Colonic mucosa (tissue), 4 donors: ENCODE measurements at regions not wholly inside any gene's neighbourhood (a gene's known extent, or its start where the extent isn't known, plus 50 kb on each side); places are given as distances from the start of the nearest gene placed in this dataset.

Source experiments
- DNase-seq: peaks from one replicate; pipeline ENCODE4 v3.0.0-alpha.2; 2020
- H3K27ac ChIP-seq: fragments of 200-600 bp; one replicate; pipeline ENCODE4 v1.8.0; 2021
- H3K27me3 ChIP-seq: fragments of 200-600 bp; one replicate; pipeline ENCODE4 v1.8.0; 2021
- H3K36me3 ChIP-seq: fragments of 200-600 bp; one replicate; pipeline ENCODE4 v1.8.0; 2021
- H3K4me1 ChIP-seq: fragments of 200-600 bp; one replicate; pipeline ENCODE4 v1.8.0; 2021; ENCODE audit warnings: mild to moderate bottlenecking
- H3K4me3 ChIP-seq: fragments of 200-600 bp; one replicate; pipeline ENCODE4 v1.8.0; 2021
- H3K9ac ChIP-seq, 2 donors: one replicate each; pipeline ENCODE4 v1.7.0; 2013; ENCODE audit warnings: control low read depth in 2 of 2, low read depth in 2 of 2, low read length in 2 of 2
- H3K9me3 ChIP-seq: fragments of 200-600 bp; one replicate; pipeline ENCODE4 v1.8.0; 2021
- intact Hi-C: fragments of 100-400 bp; cut with DNase I; formaldehyde crosslinking; loops from one replicate; pipeline ENCODE4 v1.14.1; 2022
- TF ChIP-seq, protein P1 (sequence below): fragments of 200-600 bp; IDR thresholded peaks from one replicate; pipeline ENCODE4 v1.8.0; 2022; ENCODE audit warnings: antibody characterized with exemption, mild to moderate bottlenecking
- donor health status: healthy.
- donor health status: DM: no; HTN: no; CAD: no.
- donor health status: DM: no; HTN: no; CAD: no.

DNA sequence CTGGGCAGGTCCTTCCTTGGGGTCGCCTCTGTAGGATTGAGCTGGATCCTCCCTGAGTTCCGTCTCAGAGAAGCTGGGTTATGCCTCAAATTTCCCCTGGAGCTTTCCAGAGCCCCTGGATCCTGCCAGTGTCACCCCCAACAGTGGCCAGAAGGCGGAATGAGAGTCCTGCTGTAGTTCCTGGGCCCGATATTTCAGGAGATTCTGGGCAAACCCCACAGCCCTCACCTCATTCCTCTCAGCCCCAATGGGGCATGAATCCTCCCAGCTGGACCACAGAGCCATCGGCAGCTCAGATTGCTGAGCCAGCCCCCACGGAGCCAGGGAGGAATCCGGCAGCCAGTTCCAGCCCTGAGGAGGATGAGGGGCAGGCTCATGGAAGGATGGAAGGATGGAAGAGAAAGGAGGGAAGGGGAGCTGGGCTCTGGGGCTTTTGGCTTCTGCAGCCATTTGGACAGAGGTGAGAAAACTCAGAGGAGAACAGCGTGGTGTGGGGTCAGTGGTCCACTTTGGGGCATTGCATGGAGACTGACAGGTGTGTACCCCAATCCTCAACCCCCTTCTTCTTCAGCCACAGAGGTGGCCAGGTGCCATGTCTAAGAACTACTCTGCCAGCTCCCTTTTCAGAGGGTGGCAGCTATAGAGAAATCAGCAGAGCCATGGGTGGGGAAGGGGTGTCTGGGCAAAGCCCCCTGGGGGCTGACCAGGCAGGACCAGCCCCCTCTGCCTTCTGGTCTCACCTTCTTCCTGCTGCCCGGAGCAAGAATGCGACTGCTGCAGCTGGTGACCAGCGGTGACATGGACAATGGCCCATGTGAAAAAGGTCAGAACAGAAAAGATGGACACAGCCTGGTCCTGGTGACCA is 867.6 kb downstream of the TBC1D22A start:
- Histone ChIP-seq H3K9me3 (no peaks in the 10 kb centered on the region), H3K36me3 (no peaks in the 10 kb centered on the region), H3K27me3 (no peaks in the 10 kb centered on the region), H3K4me1 (no peaks in the 10 kb centered on the region), H3K27ac (no peak overlapping the region), H3K9ac (no peak overlapping the region), H3K4me3 (no peak overlapping the region)
- intact Hi-C loops: no loop called here
- no peak for DNase-seq
- TF ChIP-seq, protein P1, sequence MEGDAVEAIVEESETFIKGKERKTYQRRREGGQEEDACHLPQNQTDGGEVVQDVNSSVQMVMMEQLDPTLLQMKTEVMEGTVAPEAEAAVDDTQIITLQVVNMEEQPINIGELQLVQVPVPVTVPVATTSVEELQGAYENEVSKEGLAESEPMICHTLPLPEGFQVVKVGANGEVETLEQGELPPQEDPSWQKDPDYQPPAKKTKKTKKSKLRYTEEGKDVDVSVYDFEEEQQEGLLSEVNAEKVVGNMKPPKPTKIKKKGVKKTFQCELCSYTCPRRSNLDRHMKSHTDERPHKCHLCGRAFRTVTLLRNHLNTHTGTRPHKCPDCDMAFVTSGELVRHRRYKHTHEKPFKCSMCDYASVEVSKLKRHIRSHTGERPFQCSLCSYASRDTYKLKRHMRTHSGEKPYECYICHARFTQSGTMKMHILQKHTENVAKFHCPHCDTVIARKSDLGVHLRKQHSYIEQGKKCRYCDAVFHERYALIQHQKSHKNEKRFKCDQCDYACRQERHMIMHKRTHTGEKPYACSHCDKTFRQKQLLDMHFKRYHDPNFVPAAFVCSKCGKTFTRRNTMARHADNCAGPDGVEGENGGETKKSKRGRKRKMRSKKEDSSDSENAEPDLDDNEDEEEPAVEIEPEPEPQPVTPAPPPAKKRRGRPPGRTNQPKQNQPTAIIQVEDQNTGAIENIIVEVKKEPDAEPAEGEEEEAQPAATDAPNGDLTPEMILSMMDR: no peak

DNA sequence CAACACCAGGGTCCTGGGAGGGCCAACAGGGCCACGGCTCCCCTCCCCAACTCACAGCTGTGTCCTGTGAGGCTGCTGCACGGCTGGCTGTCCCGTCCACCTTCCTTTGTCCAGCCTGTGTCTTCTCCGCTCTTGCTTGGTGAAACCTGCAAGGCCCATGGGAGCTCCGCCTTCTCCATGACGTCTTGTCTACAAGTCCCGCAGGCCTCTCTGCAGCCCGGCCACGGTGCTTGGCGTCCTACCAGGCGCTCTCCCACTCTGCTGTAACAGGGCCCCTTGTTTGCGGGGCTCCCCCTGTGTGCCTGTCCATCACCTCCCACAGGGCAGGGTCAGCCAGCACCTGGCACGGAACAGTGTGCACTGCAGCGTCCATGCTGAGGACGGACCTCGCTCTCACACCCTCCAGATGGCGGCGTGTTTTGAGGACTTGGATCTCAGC is 866.8 kb downstream of the TBC1D22A start:
- no peak overlapping the region for H3K27ac ChIP-seq
- DNase-seq: no peak

DNA sequence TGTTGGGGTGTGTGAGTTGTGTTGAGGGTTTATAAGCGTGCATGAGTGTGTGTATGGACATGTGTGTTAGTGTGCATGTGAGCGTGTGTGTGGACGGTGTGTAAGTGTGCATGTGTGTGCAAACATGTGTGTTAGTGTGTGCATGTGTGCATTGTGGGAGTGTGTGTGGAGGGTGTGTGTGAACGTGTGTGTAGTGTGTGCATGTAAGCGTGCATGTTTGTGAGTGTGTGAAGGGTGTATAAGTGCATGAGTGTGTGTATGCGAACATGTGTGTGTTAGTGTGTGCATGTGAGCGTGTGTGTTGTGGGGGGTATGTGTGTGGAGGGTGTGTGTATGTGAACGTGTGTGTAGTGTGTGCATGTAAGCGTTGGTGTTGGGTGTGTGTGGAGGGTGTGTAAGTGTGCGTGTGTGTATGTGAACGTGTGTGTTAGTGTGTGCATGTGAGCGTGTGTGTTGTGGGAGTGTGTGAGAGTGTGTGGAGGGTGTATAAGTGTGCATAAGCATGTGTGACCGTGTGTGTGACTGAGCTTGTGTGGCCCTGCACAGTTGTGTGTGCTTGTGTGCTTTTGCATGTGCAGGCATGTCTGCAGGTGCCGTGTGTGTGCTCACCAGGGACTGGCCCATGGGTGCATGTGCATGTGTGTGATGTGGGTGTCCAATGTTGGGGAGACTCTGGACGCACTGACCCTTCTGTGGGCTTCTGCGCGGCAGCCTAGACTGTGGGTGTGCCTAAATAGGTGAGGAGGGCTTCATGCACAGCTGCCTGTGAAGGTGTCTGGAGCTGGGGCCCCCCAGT is 866.2 kb downstream of the TBC1D22A start:
- DNase-seq: no peak
- Histone ChIP-seq H3K9ac (no peak overlapping the region), H3K9me3 (no peaks in the 10 kb centered on the region), H3K4me1 (no peaks in the 10 kb centered on the region), H3K4me3 (no peak overlapping the region), H3K27ac (no peak overlapping the region), H3K27me3 (no peaks in the 10 kb centered on the region), H3K36me3 (no peaks in the 10 kb centered on the region)
- intact Hi-C loops: no loop called here
- TF ChIP-seq, protein P1: no peak

More for the DNA sequence above, 866.8 kb downstream of the TBC1D22A start:
- no peak overlapping the region for H3K9ac ChIP-seq
- H3K27me3 ChIP-seq: no peaks in the 10 kb centered on the region
- intact Hi-C loops: no loop called here
- no peak overlapping the region for H3K4me3 ChIP-seq
- TF ChIP-seq, protein P1: no peak
- no peaks in the 10 kb centered on the region for H3K4me1 ChIP-seq
- no peaks in the 10 kb centered on the region for H3K36me3 ChIP-seq
- H3K9me3 ChIP-seq: no peaks in the 10 kb centered on the region

DNA sequence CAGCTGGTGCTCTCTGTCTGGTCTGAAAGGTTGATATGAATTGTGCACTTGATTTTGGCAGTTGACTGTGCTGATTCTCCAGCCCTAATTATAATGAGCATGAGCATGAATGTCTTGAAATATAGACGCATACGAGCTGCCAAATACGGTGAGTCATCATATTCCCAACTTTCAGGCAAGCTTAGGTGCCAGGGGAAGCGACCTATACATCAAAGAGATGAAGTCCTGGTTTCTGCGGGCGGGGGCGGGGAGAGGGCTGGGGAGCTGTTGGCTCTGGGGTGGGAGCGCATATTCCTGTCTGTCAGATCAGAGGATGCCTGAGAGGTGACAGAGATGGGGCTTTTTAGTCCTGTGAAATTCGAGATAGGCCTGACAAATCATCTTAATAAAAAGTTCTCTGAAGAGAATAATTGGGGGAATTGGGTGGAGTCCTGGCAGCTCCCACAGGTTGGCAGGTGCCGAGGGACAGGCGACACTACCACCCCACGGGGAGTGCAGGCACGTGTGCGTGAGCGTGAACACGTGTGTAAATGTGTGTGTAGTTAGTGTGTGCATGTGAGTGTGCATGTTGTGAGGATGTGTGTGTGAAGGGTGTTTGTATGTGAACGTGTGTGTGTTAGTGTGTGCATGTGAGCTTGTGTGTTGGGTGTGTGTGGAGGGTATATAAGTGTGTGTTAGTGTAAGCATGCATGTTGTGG is 865.3 kb downstream of the TBC1D22A start:
- Histone ChIP-seq H3K36me3 (no peaks in the 10 kb centered on the region), H3K4me3 (no peak overlapping the region), H3K27me3 (no peaks in the 10 kb centered on the region), H3K9me3 (no peaks in the 10 kb centered on the region), H3K9ac (no peak overlapping the region), H3K27ac (no peak overlapping the region), H3K4me1 (no peaks in the 10 kb centered on the region)
- intact Hi-C loops: no loop called here
- DNase-seq: no peak
- TF ChIP-seq, protein P1: no peak
